MM.1S (cell line): ENCODE measurements at regions not wholly inside any gene's neighbourhood (a gene's known extent, or its start where the extent isn't known, plus 50 kb on each side); places are given as distances from the start of the nearest gene placed in this dataset.

Experiments used
- EZH2phosphoT487 ChIP-seq: fragments of 300-600 bp; sonication (generic); IDR thresholded peaks from 2 replicates; pipeline ENCODE4 v1.6.1; 2018; ENCODE audit warnings: antibody characterized with exemption, low read length
- TF ChIP-seq, protein P1 (sequence below): fragments of 300-600 bp; sonication (generic); IDR thresholded peaks from 2 replicates; pipeline ENCODE4 v1.5.1; 2016; ENCODE audit warnings: antibody characterized with exemption, low read length, mixed read lengths

DNA sequence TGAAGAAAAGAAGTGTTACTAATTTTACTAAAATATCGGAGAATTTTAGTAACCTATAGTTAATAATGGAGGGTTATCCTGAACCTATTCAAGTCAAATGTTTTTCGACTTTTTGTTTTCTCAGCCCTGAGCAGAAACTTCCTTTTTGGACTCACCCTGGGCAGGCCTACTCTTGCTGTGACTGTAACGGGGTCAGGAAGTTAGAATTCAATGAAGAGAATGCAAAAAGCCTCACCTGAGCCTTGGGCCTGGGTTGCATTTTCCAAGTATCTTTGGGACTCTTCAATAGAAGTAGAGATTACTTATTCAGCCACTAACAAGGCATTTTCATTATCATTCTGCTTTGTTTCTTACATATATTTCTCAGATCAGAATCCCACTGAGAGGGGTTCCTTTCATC is 405.3 kb downstream of the TLR4 start:
- TF ChIP-seq, protein P1, sequence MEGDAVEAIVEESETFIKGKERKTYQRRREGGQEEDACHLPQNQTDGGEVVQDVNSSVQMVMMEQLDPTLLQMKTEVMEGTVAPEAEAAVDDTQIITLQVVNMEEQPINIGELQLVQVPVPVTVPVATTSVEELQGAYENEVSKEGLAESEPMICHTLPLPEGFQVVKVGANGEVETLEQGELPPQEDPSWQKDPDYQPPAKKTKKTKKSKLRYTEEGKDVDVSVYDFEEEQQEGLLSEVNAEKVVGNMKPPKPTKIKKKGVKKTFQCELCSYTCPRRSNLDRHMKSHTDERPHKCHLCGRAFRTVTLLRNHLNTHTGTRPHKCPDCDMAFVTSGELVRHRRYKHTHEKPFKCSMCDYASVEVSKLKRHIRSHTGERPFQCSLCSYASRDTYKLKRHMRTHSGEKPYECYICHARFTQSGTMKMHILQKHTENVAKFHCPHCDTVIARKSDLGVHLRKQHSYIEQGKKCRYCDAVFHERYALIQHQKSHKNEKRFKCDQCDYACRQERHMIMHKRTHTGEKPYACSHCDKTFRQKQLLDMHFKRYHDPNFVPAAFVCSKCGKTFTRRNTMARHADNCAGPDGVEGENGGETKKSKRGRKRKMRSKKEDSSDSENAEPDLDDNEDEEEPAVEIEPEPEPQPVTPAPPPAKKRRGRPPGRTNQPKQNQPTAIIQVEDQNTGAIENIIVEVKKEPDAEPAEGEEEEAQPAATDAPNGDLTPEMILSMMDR, result no peak
- no peak for TF ChIP-seq EZH2phosphoT487
